K562 (cell line): ENCODE measurements at regions not wholly inside any gene's neighbourhood (a gene's known extent, or its start where the extent isn't known, plus 50 kb on each side); places are given as distances from the start of the nearest gene placed in this dataset.

Experiments
- ATAC-seq: fragments of 200-7000 bp; cut with Tn5 transposase; 3 replicates; pipeline ENCODE4 v1.9.1; 2020; ENCODE audit warnings: moderate library complexity
- BruUV-seq: library from RNA; stranded (reverse); fragments of 400-500 nt; replicated peaks from 2 replicates; lab custom pipeline; 2021; lab: Mats Ljungman, UMichigan
- CTCF ChIA-PET: fragments of 300-600 bp; formaldehyde crosslinking; extraction: SDS; loops from one replicate; lab custom pipeline; 2021; ENCODE audit warnings: low intra/inter-chr PET ratio; lab: Yijun Ruan, JAX
- POLR2A ChIA-PET: fragments of 300-600, 350-650 bp; sonication (Branson Sonifier 250); formaldehyde crosslinking; extraction: SDS; loops from one replicate; lab custom pipeline; 2021; ENCODE audit warnings: antibody characterized with exemption, inconsistent platforms; lab: Yijun Ruan, JAX
- DNase-seq, 4 experiments: peaks; one replicate each; pipeline versions ENCODE4 v3.0.0 to v3.0.0-alpha.2; 2011 to 2018; ENCODE audit warnings: low spot score in 3 of 4, mixed read lengths in 3 of 4; ENCODE audit errors: extremely low read depth in 1 of 4
- FAIRE-seq: peaks from 2 replicates; lab custom pipeline; 2011; peaks lifted over from hg19 to GRCh38; lab: Jason Lieb, UNC
- H2AFZ ChIP-seq: 2 replicates; pipeline ENCODE4 v1.6.0; 2011; ENCODE audit warnings: low read depth, low read length, control low read depth, inconsistent platforms
- H3K27ac ChIP-seq: fragments of 200-600 bp; 3 replicates; pipeline ENCODE4 v1.8.0; 2011; ENCODE audit warnings: low read depth, mild to moderate bottlenecking, control low read depth, inconsistent platforms, low read length, moderate library complexity, mixed read lengths; ENCODE audit errors: extremely low read depth
- H3K27me3 ChIP-seq, 2 experiments: fragments of 300-600 bp in 1 of 2; 2 replicates in 1 of 2; 3 replicates in 1 of 2; pipeline versions ENCODE4 v1.6.0 to v1.8.0; 2011; ENCODE audit warnings: inconsistent platforms in 2 of 2, low read length in 2 of 2, mild to moderate bottlenecking in 1 of 2, mixed read lengths in 1 of 2, moderate library complexity in 1 of 2; ENCODE audit not compliant: control insufficient read depth in 2 of 2, insufficient read depth in 2 of 2
- H3K36me3 ChIP-seq: fragments of 300-600 bp; 3 replicates; pipeline ENCODE4 v1.8.0; 2011; ENCODE audit warnings: mild to moderate bottlenecking, low read length, inconsistent platforms; ENCODE audit not compliant: control insufficient read depth, insufficient read depth
- H3K4me1 ChIP-seq, 2 experiments: fragments of 200-600 bp in 1 of 2; replicated peaks in 1 of 2; 2 replicates in 1 of 2; 3 replicates in 1 of 2; pipeline versions ENCODE4 v1.5.1 to v1.8.0; 2011; ENCODE audit warnings: inconsistent platforms in 2 of 2, low read length in 2 of 2, mild to moderate bottlenecking in 1 of 2, mixed read lengths in 1 of 2, moderate library complexity in 1 of 2; ENCODE audit not compliant: control insufficient read depth in 2 of 2, insufficient read depth in 2 of 2
- H3K4me2 ChIP-seq: 2 replicates; pipeline ENCODE4 v1.6.1; 2011; ENCODE audit warnings: low read length, control low read depth, inconsistent platforms, mixed read lengths; ENCODE audit not compliant: insufficient read depth
- H3K4me3 ChIP-seq: fragments of 200-600 bp; sonication (generic), shearing (Covaris generic); 2 replicates; pipeline ENCODE4 v1.5.1; 2016; ENCODE audit warnings: control low read depth, inconsistent platforms
- H3K79me2 ChIP-seq: fragments of 200-600 bp; 3 replicates; pipeline ENCODE4 v1.8.0; 2011; ENCODE audit warnings: low read length, inconsistent platforms; ENCODE audit not compliant: control insufficient read depth, insufficient read depth
- H3K9ac ChIP-seq, 2 experiments: 2 replicates each; pipeline versions ENCODE4 v1.6.0 to v1.6.1; 2011; ENCODE audit warnings: low read depth in 2 of 2, low read length in 2 of 2, control low read depth in 1 of 2, inconsistent platforms in 1 of 2, mild to moderate bottlenecking in 1 of 2, mixed read lengths in 1 of 2; ENCODE audit not compliant: insufficient read depth in 1 of 2
- H3K9me1 ChIP-seq: one replicate; pipeline ENCODE4 v1.6.0; 2011; ENCODE audit warnings: inconsistent platforms, mild to moderate bottlenecking, low read length, moderate library complexity; ENCODE audit not compliant: control insufficient read depth, insufficient read depth
- H3K9me3 ChIP-seq: replicated peaks from 2 replicates; pipeline ENCODE4 v1.5.1; 2011; ENCODE audit warnings: low read depth, low read length, inconsistent platforms; ENCODE audit not compliant: control insufficient read depth, insufficient read depth
- H4K20me1 ChIP-seq: replicated peaks from 2 replicates; pipeline ENCODE4 v1.6.1; 2011; ENCODE audit warnings: low read length, inconsistent platforms, mixed read lengths; ENCODE audit not compliant: control insufficient read depth, insufficient read depth
- TAF1 ChIP-seq: IDR thresholded peaks from 2 replicates; pipeline ENCODE4 v1.6.1; 2011; ENCODE audit warnings: mild to moderate bottlenecking, low read length, moderate library complexity; ENCODE audit not compliant: insufficient read depth, control insufficient read depth, severe bottlenecking; ENCODE audit errors: extremely low read depth
- TEAD1 ChIP-seq, 2 experiments: fragments of 450-650 bp in 1 of 2; sonication (generic) in 1 of 2; formaldehyde crosslinking; IDR thresholded peaks; 2 replicates each; pipeline versions ENCODE4 v1.4.0 to v1.8.0; 2020 to 2022; ENCODE audit warnings: mild to moderate bottlenecking in 2 of 2, missing genetic modification reagents in 1 of 2
- WGBS: fragments of 100-300 bp; shearing (Covaris generic); methylation state at CpG from one replicate; pipeline ENCODE4 v1.1.6; 2016; ENCODE audit warnings: low coverage, mixed read lengths; ENCODE audit not compliant: insufficient coverage; ENCODE audit errors: missing lambda C conversion rate; 5-methylcytosine and 5-hydroxymethylcytosine counted together
- in situ Hi-C: fragments of 300-500 bp; cut with MboI; formaldehyde crosslinking; loops from 4 replicates; pipeline ENCODE4 v1.15.0; 2018; ENCODE audit warnings: inconsistent platforms, mixed read lengths
- intact Hi-C: fragments of 100-400 bp; cut with micrococcal nuclease; formaldehyde crosslinking; loops from 2 replicates; pipeline ENCODE4 v1.14.2; 2022
- TF ChIP-seq, protein P1 (sequence below): sonication (generic); formaldehyde crosslinking; IDR thresholded peaks from 2 replicates; pipeline ENCODE4 v1.8.1; 2023; ENCODE audit warnings: mild to moderate bottlenecking, missing genetic modification reagents
- TF ChIP-seq, protein P2 (sequence below), 2 experiments: fragments of 250-450 bp in 1 of 2; fragments of 450-650 bp in 1 of 2; sonication (Bioruptor Pico) in 1 of 2; IDR thresholded peaks; 2 replicates each; pipeline versions ENCODE4 v1.6.1 to v1.8.0; 2016 to 2021; ENCODE audit warnings: mild to moderate bottlenecking in 2 of 2, moderate library complexity in 2 of 2, missing compliant biosample characterization in 1 of 2, missing genetic modification characterization in 1 of 2

DNA sequence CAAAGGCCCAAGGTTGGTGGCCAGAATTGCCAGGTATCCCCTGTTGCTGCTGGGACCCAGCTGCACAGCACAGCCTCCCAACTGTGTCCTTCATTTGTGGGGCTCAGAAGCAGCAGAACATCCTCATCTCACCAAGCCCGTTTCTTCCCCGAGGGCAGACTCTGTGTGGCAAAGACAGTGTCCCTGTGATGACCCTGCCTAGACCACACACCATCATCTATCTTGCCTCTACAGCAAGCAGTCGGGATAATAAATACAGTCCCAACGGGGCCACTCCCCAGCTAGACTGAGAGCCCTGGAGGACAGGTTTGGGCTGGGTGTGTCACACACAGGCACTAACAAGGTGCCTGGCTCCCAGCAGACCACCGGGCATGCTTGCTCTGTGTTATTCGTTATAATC is 93.4 kb downstream of the PTGR3 start:
- H4K20me1 ChIP-seq: no peaks in the 10 kb centered on the region
- WGBS: 0% methylated on average over 5 of the region's 6 CpGs
- H3K79me2 ChIP-seq: no peaks in the 10 kb centered on the region
- in situ Hi-C loops: no loop called here
- CTCF ChIA-PET: no interaction called here
- BruUV-seq: no TSS peak
- H3K27ac ChIP-seq: no peak overlapping the region
- H3K9me3 ChIP-seq: no peaks in the 10 kb centered on the region
- H3K27me3 ChIP-seq: peaks cover 0 to 16% of the 10 kb centered on the region in 2 experiments; a peak in 2 of 5 replicates
- H3K4me2 ChIP-seq: no peak overlapping the region
- TF ChIP-seq TAF1 (no peak), TEAD1 (CRISPR knock-in tag; IDR thresholded peaks at IDR 0.05) (no peak)
- TF ChIP-seq, protein P1, sequence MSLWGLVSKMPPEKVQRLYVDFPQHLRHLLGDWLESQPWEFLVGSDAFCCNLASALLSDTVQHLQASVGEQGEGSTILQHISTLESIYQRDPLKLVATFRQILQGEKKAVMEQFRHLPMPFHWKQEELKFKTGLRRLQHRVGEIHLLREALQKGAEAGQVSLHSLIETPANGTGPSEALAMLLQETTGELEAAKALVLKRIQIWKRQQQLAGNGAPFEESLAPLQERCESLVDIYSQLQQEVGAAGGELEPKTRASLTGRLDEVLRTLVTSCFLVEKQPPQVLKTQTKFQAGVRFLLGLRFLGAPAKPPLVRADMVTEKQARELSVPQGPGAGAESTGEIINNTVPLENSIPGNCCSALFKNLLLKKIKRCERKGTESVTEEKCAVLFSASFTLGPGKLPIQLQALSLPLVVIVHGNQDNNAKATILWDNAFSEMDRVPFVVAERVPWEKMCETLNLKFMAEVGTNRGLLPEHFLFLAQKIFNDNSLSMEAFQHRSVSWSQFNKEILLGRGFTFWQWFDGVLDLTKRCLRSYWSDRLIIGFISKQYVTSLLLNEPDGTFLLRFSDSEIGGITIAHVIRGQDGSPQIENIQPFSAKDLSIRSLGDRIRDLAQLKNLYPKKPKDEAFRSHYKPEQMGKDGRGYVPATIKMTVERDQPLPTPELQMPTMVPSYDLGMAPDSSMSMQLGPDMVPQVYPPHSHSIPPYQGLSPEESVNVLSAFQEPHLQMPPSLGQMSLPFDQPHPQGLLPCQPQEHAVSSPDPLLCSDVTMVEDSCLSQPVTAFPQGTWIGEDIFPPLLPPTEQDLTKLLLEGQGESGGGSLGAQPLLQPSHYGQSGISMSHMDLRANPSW (CRISPR knock-in tag): no peak
- TF ChIP-seq, protein P2, sequence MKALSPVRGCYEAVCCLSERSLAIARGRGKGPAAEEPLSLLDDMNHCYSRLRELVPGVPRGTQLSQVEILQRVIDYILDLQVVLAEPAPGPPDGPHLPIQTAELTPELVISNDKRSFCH (CRISPR knock-in tag; IDR thresholded peaks at IDR 0.05): no peak
- TF ChIP-seq, protein P2 (tag; IDR thresholded peaks at IDR 0.05): no peak
- TF ChIP-seq, all 486 proteins: peak for 0
- no peak overlapping the region for H2AFZ ChIP-seq
- ATAC-seq: no peak
- no peak for DNase-seq
- FAIRE-seq: no peak
- no peak overlapping the region for H3K4me3 ChIP-seq
- intact Hi-C loops: no loop called here
- no peaks in the 10 kb centered on the region for H3K36me3 ChIP-seq
- no peaks in the 10 kb centered on the region for H3K9me1 ChIP-seq
- POLR2A ChIA-PET: no interaction called here
- no peaks in the 10 kb centered on the region for H3K4me1 ChIP-seq
- no peak overlapping the region for H3K9ac ChIP-seq
